GM23338 (cell line): ENCODE measurements at regions not wholly inside any gene's neighbourhood (a gene's known extent, or its start where the extent isn't known, plus 50 kb on each side); places are given as distances from the start of the nearest gene placed in this dataset.

Experiments
- ATAC-seq: fragments of 200-7000 bp; cut with Tn5 transposase; 3 replicates; pipeline ENCODE4 v1.9.1; 2020
- DNase-seq: peaks from one replicate; pipeline ENCODE4 v3.0.0-alpha.2; 2015; ENCODE audit warnings: low spot score
- H2AFZ ChIP-seq: fragments of 200-600 bp; sonication (generic); 2 replicates; pipeline ENCODE4 v1.8.0; 2016; ENCODE audit warnings: antibody characterized with exemption, mild to moderate bottlenecking, moderate library complexity
- H3F3A ChIP-seq: fragments of 200-600 bp; sonication (generic); replicated peaks from 2 replicates; pipeline ENCODE4 v1.8.0; 2017; ENCODE audit warnings: antibody characterized with exemption, mixed run types, low read depth
- H3K27ac ChIP-seq: fragments of 200-600 bp; sonication (generic); 2 replicates; pipeline ENCODE4 v1.6.1; 2016; ENCODE audit warnings: low read depth
- H3K27me3 ChIP-seq: fragments of 200-600 bp; sonication (generic); 2 replicates; pipeline ENCODE4 v1.8.0; 2016; ENCODE audit warnings: mild to moderate bottlenecking, mixed run types, moderate library complexity; ENCODE audit not compliant: insufficient read depth
- H3K36me3 ChIP-seq: fragments of 200-600 bp; sonication (generic); 2 replicates; pipeline ENCODE4 v1.8.0; 2016; ENCODE audit warnings: mild to moderate bottlenecking; ENCODE audit not compliant: insufficient read depth
- H3K4me1 ChIP-seq: fragments of 200-600 bp; sonication (generic); 2 replicates; pipeline ENCODE4 v1.8.0; 2016; ENCODE audit warnings: mild to moderate bottlenecking, moderate library complexity; ENCODE audit not compliant: insufficient read depth
- H3K4me2 ChIP-seq: fragments of 200-600 bp; sonication (generic); 2 replicates; pipeline ENCODE4 v1.7.1; 2017; ENCODE audit warnings: mixed run types
- H3K4me3 ChIP-seq: fragments of 200-600 bp; sonication (generic); 2 replicates; pipeline ENCODE4 v1.6.1; 2016; ENCODE audit warnings: mixed run types
- H3K79me2 ChIP-seq: fragments of 200-600 bp; sonication (generic); replicated peaks from 2 replicates; pipeline ENCODE4 v1.8.0; 2017; ENCODE audit warnings: mild to moderate bottlenecking; ENCODE audit not compliant: insufficient read depth
- H3K9me2 ChIP-seq: fragments of 200-600 bp; sonication (generic); 2 replicates; pipeline ENCODE4 v1.8.0; 2017; ENCODE audit not compliant: insufficient read depth
- H4K20me1 ChIP-seq: fragments of 200-600 bp; sonication (generic); replicated peaks from 2 replicates; pipeline ENCODE4 v1.8.0; 2017; ENCODE audit warnings: mild to moderate bottlenecking; ENCODE audit not compliant: insufficient read depth
- H3K27ac Mint-ChIP-seq: 2 replicates; pipeline ENCODE4 v1.8.0; 2020; ENCODE audit warnings: inconsistent platforms, mild to moderate bottlenecking, moderate library complexity, mixed read lengths
- H3K27me3 Mint-ChIP-seq: 3 replicates; pipeline ENCODE4 v1.8.0; 2022; ENCODE audit warnings: low read depth, mild to moderate bottlenecking, moderate library complexity, mixed read lengths, inconsistent platforms; ENCODE audit not compliant: insufficient read depth, poor library complexity
- H3K36me3 Mint-ChIP-seq: 3 replicates; pipeline ENCODE4 v1.8.0; 2021; ENCODE audit warnings: low read depth, mild to moderate bottlenecking, inconsistent platforms, moderate library complexity, mixed read lengths
- H3K4me1 Mint-ChIP-seq: 3 replicates; pipeline ENCODE4 v1.8.0; 2020; ENCODE audit warnings: mild to moderate bottlenecking, inconsistent platforms, mixed read lengths
- H3K4me3 Mint-ChIP-seq: 3 replicates; pipeline ENCODE4 v1.8.0; 2021; ENCODE audit warnings: moderate library complexity, mild to moderate bottlenecking, inconsistent platforms, mixed read lengths
- H3K9me3 Mint-ChIP-seq: 3 replicates; pipeline ENCODE4 v1.8.0; 2020; ENCODE audit warnings: moderate library complexity, mild to moderate bottlenecking, inconsistent platforms, mixed read lengths
- CREB1 ChIP-seq: fragments of 250-450 bp; sonication (Bioruptor Pico); IDR thresholded peaks from 2 replicates; pipeline ENCODE4 v1.5.0; 2020; ENCODE audit warnings: low read depth, mild to moderate bottlenecking, moderate library complexity
- CTCF ChIP-seq, 2 experiments: fragments of 200-600 bp in 1 of 2; sonication (generic) in 1 of 2; conservative IDR thresholded peaks; 2 replicates each; pipeline versions ENCODE4 v1.5.1 to v1.6.1; 2016 to 2017; ENCODE audit warnings: antibody characterized with exemption in 2 of 2, low read depth in 2 of 2, mild to moderate bottlenecking in 2 of 2, moderate library complexity in 1 of 2
- ETS1 ChIP-seq: IDR thresholded peaks from 2 replicates; pipeline ENCODE4 v1.6.1; 2016; ENCODE audit warnings: antibody characterized with exemption
- EZH2 ChIP-seq: fragments of 200-600 bp; sonication (generic); IDR thresholded peaks from one replicate; pipeline ENCODE4 v1.8.0; 2017; ENCODE audit warnings: antibody characterized with exemption, mild to moderate bottlenecking, low read depth; ENCODE audit not compliant: unreplicated experiment
- EZH2phosphoT487 ChIP-seq: fragments of 200-600 bp; sonication (generic); IDR thresholded peaks from one replicate; pipeline ENCODE4 v1.8.1; 2018; ENCODE audit warnings: antibody characterized with exemption; ENCODE audit not compliant: unreplicated experiment
- JUNB ChIP-seq: IDR thresholded peaks from one replicate; pipeline ENCODE4 v1.6.1; 2016; ENCODE audit warnings: antibody characterized with exemption; ENCODE audit not compliant: unreplicated experiment
- NANOG ChIP-seq: IDR thresholded peaks from 2 replicates; pipeline ENCODE4 v1.6.1; 2016; ENCODE audit warnings: antibody characterized with exemption, borderline replicate concordance
- POLR2AphosphoS5 ChIP-seq: IDR thresholded peaks from 2 replicates; pipeline ENCODE4 v1.6.1; 2016; ENCODE audit warnings: antibody characterized with exemption, low read depth
- REST ChIP-seq: IDR thresholded peaks from one replicate; pipeline ENCODE4 v1.6.1; 2018; ENCODE audit warnings: antibody characterized with exemption; ENCODE audit not compliant: unreplicated experiment
- STAT1 ChIP-seq: IDR thresholded peaks from one replicate; pipeline ENCODE4 v1.6.1; 2016; ENCODE audit warnings: antibody characterized with exemption; ENCODE audit not compliant: unreplicated experiment
- ZNF114 ChIP-seq: fragments of 250-450 bp; sonication (Bioruptor Pico); IDR thresholded peaks from 2 replicates; pipeline ENCODE4 v1.5.0; 2020; ENCODE audit warnings: mild to moderate bottlenecking, moderate library complexity
- ZNF331 ChIP-seq: fragments of 250-450 bp; sonication (Bioruptor Pico); IDR thresholded peaks from 2 replicates; pipeline ENCODE4 v1.5.0; 2020; ENCODE audit warnings: low read depth, mild to moderate bottlenecking, moderate library complexity
- ZNF462 ChIP-seq: fragments of 250-450 bp; sonication (Bioruptor Pico); IDR thresholded peaks from 2 replicates; pipeline ENCODE4 v1.5.0; 2020; ENCODE audit warnings: mild to moderate bottlenecking, moderate library complexity

- ATAC-seq (no peak), DNase-seq (no peak)
- Histone ChIP-seq H3F3A (no peaks in the 10 kb centered on the region), H2AFZ (no peak overlapping the region), H3K4me1 (peaks cover 5% of the 10 kb centered on the region), H3K27ac (no peak overlapping the region), H3K36me3 (no peaks in the 10 kb centered on the region), H4K20me1 (no peaks in the 10 kb centered on the region), H3K9me2 (0 out of 2 replicates have a peak, but pooled peaks cover 2% of the 10 kb centered on the region), H3K79me2 (no peaks in the 10 kb centered on the region), H3K4me2 (no peak overlapping the region), H3K27me3 (no peaks in the 10 kb centered on the region), H3K4me3 (no peak overlapping the region)
- Mint-ChIP-seq H3K36me3 (no peaks in the 10 kb centered on the region), H3K4me1 (peaks cover 20% of the 10 kb centered on the region), H3K9me3 (no peaks in the 10 kb centered on the region), H3K27me3 (no peaks in the 10 kb centered on the region), H3K27ac (no peak overlapping the region), H3K4me3 (no peak overlapping the region)
- TF ChIP-seq CTCF (conservative IDR thresholded peaks at IDR 0.05; ENCODE audit: low read depth in 2 of 2) (no peak), ZNF462 (CRISPR knock-in tag) (no peak), CREB1 (CRISPR knock-in tag) (no peak), POLR2AphosphoS5 (no peak), ETS1 (no peak), EZH2phosphoT487 (no peak), NANOG (no peak), ZNF114 (CRISPR knock-in tag) (no peak), STAT1 (no peak), ZNF331 (CRISPR knock-in tag) (no peak), REST (no peak), JUNB (no peak), EZH2 (no peak)
These were observed 186.8 kb upstream of the MPPED2 start for GRCh38 chr11:30772908-30773307.
